T-helper 2 cell treated with Interferon-gamma antibody and Interleukin-4, amounts not matched to agents 100 ng/mL and 5 ng/mL, for 36 hours (primary cell): ENCODE measurements at regions not wholly inside any gene's neighbourhood (a gene's known extent, or its start where the extent isn't known, plus 50 kb on each side); places are given as distances from the start of the nearest gene placed in this dataset.

Source experiments
- intact Hi-C: fragments of 100-400 bp; cut with micrococcal nuclease; formaldehyde crosslinking; loops from one replicate; pipeline ENCODE4 v1.15.1; 2023

DNA sequence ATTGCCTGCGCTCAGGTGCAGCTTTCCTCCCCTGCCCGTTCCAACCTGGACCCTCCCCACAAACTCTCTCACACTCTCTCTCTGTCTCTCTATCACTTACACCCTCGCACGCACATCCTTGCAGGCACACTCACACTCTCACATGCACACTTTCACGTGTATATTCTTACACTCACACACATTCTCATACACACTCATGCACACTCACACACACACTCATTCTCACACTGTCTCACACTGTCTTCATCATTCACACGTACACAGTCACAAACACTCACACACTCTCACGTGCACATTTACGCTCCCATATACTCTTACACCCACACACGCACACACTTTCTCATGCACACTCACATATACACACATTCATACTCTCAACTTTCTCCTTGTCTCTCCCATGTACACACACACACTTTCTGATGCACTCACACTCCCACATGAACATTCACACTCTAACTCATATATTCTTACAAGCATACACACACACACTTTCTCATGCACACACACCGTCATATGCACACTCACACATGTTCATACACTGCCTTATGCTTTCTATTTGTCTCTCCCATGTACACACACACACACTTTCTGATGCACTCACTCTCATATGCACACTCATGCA lies 229.3 kb downstream of the SNX18 start:
- intact Hi-C loops, result no loop called here

DNA sequence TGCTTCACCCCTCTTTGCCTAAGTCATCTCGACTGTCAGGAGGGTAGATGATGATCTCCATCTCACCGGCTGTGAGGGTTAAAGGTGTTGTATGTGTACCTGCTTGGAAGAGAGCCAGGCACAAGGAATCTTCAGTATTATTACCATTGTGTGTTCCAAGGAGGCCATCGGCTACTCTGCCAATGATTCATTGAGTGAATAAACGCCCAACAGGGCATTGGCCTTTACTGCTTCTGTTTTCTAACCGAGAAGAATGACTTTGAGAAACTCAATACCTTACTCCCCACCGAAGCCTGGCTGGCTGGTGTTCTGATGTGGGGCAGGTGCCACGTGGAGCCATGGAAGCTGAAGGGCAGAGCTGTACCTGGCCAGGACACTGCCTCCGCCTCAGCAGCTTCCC lies 228.8 kb downstream of the SNX18 start:
- intact Hi-C loops, result no loop called here

DNA sequence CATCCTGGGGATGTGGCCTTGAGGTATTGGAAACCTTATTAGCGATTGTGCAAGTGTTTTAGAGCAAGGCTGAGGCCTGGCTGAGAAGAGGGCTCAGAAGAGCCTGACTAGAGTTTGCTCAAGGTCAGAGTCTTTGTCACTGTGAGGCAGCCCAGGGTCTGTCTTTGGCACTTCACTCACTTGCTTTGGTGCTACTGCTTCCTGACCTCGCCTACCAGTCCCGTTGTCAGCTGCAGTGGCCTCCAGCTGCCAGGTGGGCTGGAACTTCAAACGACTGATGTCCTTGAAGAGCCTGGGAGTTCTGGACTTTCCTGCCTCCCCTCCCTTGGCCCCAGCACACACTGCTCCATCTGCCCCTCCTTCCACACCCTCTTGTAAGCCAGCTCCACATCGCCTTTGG lies 228.0 kb downstream of the SNX18 start:
- intact Hi-C loops, result loop anchor here (2.0 kb wide), 1 partner anchor 227 kb away; no protein-coding TSS in a partner anchor

DNA sequence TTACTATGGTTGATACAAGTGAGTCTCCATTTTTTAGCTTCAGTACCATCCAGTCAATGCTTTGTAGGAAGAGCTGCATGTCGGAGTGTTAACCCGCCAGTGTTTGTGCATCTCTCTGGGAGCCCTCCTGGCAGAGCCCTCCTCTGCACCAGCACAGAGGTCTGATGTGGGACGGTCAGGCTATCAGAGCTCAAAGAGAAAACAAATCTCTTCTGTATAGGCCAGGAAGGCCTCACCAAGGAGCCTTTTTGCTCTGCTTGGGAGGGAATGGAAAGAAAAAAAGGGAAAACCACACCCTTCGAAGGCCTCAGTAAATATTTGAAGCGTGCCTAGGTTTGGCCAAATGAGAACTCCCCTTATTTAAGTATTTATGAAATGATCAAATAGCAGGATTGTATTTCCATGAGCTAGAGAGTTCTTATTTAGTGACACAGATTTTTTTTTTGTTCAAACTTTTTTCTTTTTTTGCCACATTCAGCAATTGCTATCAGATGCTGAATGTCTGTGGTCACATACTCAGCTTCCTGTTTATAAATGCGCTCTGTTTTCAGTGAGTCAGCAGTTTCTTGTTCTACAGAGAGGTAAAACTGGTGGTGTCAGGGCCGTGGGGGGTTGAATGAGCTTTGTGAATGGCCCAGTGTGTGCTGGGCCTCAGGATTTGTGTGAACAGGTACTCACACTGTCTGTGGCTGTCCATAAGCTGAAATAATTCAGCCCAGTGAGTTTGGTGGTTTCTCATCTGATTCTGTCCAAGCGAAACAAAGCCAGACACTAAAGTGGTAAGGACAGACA lies 226.6 kb downstream of the SNX18 start:
- intact Hi-C loops, result loop anchor here (1.0 to 5.0 kb wide), 4 partner anchors 48 to 225 kb away; no protein-coding TSS in a partner anchor

DNA sequence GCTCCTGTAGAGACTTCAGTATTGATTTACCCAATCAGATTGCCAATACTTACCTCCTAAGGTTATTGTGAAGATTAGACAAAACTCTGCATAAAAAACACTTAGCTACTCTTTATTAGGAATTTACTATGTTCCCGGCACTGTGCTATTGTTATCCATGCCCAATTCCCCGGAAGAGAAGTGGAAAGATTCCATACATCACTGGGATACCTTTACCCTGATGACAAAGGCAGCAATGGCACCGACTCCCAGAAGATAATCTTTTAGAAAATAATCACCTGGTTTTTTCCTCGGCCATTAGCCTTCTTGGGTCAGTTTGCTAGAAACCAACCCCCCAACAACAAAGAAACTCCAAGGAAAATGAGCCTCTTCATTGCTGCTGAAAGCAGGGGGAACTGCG lies 226.0 kb downstream of the SNX18 start:
- intact Hi-C loops, result loop anchor here (5.0 kb wide), 1 partner anchor 49 kb away; no protein-coding TSS in a partner anchor

DNA sequence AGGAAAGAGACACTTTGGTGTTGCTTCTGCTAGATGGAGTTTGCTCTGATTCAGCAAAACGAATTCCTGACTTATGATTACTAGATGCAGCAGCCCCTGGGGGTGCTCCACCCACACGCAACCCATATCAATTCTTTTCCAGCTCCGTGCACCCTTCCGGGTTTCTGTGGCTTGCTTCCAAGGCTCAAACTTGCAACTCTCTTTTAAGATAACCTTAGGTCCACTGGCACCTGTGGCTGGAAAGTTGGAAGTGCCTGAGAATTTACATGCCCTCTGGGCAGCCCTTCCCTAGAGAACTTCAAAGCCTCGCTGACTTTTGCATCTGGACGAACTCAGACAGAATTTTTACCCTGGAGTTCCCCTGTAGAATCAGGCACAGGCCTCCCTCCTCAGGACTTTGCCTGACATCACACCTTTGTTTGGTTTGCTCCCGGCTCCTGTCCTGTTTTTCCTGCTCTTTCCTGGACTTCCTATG lies 224.9 kb downstream of the SNX18 start:
- intact Hi-C loops, result loop anchor here (5.0 kb wide), 1 partner anchor 50 kb away; no protein-coding TSS in a partner anchor

DNA sequence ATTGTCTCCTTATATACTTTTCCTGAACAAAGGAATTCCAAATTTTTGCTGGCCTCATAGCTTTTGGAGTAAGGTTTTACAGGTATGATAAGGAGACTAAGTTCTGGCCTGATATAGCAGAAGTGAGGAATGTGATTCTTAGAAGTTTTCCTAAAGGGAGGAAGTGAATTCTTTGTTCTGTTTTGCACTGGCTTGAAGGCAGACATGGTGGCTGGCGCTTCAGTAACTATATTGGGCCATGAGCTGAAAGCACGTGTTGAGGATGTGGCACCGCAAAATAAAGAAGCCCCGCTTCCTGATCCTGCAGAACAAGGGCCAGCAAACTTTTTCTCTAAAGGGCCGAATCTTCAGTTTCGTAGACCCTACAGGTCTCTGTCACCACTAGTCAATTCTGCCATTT lies 224.2 kb downstream of the SNX18 start:
- intact Hi-C loops, result loop anchor here (5.0 kb wide), 1 partner anchor 51 kb away; no protein-coding TSS in a partner anchor

DNA sequence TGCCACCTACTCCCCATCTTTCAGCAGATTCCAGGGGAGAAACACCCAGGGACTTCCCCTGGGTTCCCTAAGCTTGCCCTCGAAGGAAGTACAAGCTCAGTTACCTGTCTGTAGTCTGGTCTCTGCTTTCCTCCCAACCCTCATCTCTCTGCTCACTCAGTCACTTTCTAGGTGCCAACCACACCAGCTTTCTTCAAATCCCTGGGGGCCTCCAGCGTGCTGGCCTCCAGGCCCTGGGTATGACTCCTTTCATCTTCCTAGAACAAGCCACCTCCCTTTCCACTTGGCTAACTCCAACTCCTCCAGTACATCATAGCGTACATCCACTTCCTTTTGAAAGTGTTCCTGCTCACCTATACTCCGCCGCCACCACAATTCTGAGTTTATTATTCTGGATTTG lies 222.6 kb downstream of the SNX18 start:
- intact Hi-C loops, result loop anchor here (5.0 kb wide), 1 partner anchor 52 kb away; no protein-coding TSS in a partner anchor

DNA sequence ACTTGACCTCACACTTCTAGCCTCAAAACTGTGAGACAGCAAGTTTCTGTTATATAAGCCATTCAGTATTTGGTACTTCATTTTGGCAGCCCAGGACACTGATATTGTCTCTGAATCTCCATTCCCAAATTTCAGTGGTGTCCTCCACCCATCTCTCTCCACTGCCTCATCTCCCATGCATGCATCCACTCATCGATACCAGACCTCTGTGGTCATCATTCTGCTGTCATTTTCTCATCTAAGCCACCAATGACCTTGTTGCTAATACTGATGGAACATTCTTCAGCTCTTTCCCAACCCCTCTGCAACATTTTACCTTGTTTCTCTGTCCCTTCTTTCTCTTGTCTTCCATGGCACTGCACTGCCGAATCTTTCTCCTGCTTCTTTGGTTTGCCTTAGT lies 221.8 kb downstream of the SNX18 start:
- intact Hi-C loops, result no loop called here

DNA sequence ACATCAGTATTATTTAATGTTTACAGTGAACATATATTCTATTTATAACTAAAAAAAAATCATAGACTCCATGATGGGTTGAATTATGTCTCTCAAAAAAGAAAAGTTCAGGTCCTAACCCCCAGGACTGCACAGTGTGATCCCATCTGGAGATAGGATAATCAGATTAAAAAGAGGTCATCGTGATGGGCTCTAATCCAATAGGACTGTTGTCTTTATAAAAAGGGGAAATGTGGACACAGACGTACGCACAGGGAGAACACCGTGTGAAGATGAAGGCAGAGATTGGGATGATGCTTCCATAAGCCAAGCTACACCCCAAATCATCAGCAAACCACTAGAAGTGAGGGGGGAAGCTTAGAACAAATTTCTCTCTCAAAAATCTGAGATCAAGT lies 221.4 kb downstream of the SNX18 start:
- intact Hi-C loops, result no loop called here

DNA sequence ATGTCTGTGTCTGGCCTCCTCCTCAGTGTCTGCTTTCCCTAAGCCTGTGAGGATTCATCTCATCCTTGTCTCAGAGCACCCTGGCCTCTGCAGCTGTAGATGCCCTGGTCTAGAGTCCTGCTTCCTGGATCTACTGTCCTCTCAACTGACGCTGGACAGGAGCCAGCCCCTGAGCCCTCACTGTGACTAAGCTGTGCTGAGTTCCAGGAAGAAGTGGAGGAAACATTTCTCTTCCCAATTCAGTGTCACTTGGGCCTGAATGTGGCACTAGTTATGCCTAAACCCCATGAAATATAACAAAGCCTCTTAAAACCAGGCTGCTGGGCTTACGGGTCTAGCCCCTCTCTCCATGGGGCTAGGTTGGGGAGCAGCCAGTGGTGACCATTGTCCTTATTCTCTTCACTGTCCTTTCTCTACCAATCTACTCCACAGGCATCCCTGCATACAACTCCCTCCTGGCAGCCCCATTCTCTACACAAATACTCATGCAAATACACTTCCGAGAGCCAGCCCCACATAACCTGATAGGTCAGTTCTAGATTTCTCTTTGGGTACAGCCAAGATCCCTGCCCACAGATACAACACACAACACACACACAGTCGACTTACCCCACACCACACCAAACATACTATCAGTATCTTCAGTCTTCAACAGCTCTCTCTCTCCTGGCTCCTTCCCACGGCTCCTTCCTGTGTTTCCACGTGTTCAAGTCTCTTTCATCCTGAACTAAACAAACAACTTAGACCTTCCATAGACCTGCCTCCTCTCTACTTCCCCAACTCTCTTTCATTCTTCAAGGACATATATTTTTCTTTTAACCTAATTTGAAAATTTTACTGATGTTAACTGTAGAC lies 220.8 kb downstream of the SNX18 start:
- intact Hi-C loops, result no loop called here

DNA sequence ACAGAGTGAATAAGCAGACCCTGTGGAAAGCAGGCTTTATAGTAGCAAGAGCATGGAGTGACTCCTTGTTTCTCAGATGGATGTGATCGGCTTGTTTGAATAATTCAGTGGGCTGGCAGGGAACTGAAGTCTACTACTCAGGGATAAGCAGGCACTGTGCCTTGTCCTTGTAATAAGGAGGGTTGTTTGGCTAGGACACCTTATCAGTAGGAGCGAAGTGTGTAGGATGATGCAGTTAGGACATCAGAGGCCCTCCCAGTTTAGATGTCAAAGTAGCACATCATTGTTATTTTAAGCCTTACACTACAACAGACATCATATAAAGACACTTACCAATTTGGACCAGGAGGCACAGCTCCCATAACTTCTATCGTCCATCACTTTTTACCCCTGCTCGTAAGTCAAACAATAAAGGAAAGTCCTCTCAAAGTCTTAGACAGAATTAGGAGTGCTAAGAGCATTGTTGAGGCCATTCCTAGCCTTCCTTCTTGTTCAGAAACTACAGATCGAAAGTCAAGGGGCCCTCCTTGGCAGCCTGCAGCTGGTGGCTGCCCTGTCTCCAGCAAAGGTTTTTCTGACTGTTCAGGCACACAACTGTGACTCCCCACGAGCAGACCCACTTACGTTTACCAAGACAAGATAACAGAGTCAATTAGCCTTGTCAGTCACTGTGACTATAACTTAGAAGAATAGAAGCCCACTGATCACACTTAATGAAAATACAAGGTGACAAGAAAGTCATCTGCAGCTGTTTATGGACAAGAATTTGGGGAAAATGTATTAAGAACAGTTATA lies 218.6 kb downstream of the SNX18 start:
- intact Hi-C loops, result no loop called here

DNA sequence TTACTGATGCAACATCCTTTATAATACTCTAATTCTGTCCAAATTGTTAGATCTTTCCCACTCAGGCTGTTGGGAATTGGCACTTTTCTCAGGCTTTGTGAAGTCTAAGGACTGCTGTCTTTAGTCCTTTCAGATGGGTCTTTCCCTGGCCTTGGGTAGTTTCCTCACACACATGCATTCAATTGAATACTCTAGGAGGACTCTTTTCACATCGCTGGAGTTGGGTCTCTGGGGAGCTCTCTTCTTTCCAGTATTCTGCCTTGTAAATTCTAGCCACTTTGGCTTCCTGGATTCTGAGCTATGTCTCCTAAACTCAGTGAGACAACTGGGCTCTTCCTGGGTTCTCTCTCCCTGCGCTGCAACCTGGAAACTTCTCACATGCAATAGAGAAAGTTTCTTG lies 215.5 kb downstream of the SNX18 start:
- intact Hi-C loops, result no loop called here

DNA sequence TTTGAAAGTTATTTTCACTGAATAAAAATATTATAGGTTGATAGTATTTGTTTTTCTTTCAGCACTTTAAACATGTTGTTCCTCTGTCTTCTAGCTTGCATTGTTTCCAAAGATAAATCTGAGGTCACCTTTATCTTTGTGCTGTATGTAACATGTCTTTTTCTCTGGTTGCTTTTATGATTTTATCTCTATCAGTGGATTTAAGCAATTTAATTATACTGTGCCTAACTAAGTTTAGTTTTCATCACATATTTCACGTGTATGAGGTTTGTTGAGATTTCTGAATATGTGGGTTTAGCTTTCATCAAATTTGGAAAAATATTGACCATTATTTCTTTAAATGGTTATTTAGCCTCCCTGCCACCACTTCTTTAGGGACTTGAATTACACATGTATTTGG lies 214.5 kb downstream of the SNX18 start:
- intact Hi-C loops, result no loop called here

DNA sequence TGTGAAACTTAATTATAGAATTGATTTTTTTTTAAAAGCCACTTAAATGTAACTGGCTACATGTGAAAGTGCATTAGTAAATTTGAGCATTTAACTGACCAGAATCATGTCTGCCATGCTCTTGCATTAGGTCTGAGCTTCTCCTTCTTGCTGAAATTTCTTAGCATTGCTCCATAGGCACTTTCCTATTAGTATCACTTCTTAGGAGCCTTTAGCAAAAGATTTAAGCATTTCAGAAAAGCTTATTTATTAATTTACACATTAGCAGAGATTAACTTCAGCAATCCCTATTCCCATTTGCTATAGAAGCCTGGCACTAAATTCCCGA lies 211.0 kb downstream of the SNX18 start:
- intact Hi-C loops, result no loop called here

DNA sequence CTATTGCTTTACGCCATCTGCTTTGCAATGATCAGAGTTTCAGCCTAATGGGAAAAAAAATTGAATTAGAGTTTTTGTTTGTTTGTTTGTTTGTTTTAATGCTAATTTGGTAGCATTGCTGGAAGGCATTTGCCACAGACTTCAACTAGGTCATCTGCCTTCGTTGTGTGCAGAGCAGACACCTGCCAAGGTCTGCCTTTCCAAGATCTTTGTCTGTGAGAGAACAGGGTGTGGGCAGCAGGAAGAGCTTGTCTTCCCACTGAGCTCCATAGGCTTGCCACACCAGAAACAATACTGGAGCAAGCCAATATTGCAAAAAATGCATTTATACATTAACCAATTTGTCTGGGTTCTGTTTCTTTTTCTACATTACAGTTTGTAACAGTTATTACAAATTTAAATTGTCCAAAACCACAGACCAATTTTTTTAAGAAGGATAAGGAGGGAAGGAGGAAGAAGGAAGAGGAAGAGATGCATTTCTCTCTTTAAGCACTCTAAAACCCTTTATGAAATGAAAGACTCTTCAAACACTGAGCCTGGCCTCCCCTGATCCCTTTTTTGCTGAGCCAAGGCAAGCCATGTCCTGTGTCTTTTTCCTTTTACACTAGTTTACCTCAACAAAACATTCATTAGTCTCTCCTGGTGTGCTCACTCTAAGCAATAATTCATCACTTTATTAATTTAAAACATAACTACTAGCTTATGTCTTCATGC lies 210.5 kb downstream of the SNX18 start:
- intact Hi-C loops, result no loop called here

DNA sequence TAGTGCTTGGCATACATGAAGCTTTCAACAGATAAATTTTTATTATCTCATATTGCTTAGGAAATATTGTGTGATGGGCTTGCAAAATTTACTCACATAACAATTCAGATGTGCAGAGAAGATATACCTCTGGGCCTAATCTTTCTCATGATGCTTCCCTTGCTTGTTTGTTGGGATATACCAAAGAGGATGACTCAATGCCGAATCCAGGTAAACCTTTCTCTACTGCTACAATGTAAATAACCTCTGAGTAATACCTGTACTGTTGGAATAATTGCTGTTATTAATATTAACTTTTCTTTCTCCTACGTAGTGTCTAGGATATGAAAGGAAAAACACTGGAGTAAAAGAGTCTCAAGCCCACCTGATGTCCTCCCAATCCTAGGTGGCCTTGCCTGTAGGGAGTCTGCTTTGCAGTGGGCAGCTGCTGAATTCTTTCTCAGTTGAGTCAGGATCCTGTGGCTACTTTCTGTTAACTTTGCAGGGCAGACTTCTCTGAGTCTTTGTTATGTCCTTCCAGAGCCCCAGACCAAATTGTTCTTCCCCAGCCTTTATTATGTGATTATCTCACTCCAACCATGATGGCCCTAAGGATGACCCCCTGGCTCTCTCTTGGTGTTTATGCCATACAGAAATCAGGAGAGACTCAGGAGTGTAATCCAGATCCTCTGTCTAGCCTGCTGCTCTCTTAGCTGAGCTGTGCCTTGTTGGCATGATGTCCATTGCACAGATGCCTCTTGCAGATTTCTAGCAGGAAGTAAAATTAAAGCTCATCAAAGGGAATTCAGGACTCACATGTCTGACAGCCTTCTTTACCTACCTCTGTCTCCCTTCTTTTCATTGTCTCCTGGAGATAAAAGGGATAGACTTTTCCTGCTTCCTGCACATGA lies 208.1 kb downstream of the SNX18 start:
- intact Hi-C loops, result no loop called here

DNA sequence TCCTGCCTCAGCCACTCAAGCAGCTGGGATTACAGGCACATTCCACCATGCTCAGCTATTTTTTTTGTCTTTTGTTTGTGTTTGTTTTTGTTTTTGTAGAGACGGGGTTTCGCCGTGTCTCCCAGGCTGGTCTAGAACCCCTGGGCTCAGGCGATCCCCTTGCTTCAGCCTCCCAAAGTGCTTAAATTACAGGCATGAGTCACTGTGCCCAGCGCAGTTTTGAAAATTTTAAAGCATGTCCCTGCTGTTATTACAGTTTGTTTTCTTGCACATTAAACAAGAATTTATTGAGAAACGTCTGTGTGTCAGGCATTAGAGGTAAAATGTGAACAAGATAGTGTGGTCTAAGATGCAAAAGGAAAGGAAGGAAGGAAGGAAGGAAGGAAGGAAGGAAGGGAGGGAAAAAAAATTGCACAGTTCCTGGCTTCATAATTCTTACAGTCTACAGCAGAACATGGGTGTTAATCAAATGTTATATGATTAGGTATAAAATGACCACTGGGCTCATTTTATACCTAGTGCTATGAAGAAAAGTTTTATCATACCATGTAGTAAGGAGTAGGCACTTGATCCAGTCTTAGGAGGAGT lies 205.4 kb downstream of the SNX18 start:
- intact Hi-C loops, result no loop called here
